A549 (cell line): ENCODE measurements at regions not wholly inside any gene's neighbourhood (a gene's known extent, or its start where the extent isn't known, plus 50 kb on each side); places are given as distances from the start of the nearest gene placed in this dataset.

Source experiments
- ATAC-seq, 2 experiments: fragments of 200-7000 bp in 1 of 2; fragments of >200 bp in 1 of 2; cut with Nextera tagmentation in 1 of 2; cut with Tn5 transposase in 1 of 2; 3 replicates each; pipeline versions ENCODE4 v1.8.0 to v1.9.1; 2018 to 2020; ENCODE audit warnings: mild to moderate bottlenecking in 1 of 2, moderate library complexity in 1 of 2
- CTCF ChIA-PET: fragments of 300-600 bp; sonication (Branson Sonifier 250); formaldehyde crosslinking; extraction: SDS; loops from one replicate; lab custom pipeline; 2021; ENCODE audit warnings: antibody characterized with exemption, inconsistent platforms; lab: Yijun Ruan, JAX
- POLR2A ChIA-PET: fragments of 350-600 bp; formaldehyde crosslinking; extraction: SDS; loops from one replicate; lab custom pipeline; 2021; ENCODE audit warnings: antibody characterized with exemption, inconsistent platforms; lab: Yijun Ruan, JAX
- DNase-seq, 2 experiments: peaks; one replicate each; pipeline versions ENCODE4 v3.0.0 to v3.0.0-alpha.2; 2011 to 2016; ENCODE audit warnings: low read depth in 1 of 2, low spot score in 1 of 2
- FAIRE-seq: peaks from 2 replicates; lab custom pipeline; 2011; peaks lifted over from hg19 to GRCh38; lab: Jason Lieb, UNC
- H3K27ac ChIP-seq, 2 experiments: fragments of >200 bp; sonication (Bioruptor Twin); formaldehyde crosslinking; 3 replicates each; pipeline ENCODE4 v1.5.1; 2016 to 2017
- H3K4me1 ChIP-seq: fragments of >200 bp; sonication (Bioruptor Twin); formaldehyde crosslinking; 3 replicates; pipeline ENCODE4 v1.6.1; 2016
- H3K4me2 ChIP-seq: fragments of >200 bp; sonication (Bioruptor Twin); formaldehyde crosslinking; 3 replicates; pipeline ENCODE4 v1.6.1; 2016
- H3K4me3 ChIP-seq: fragments of >200 bp; sonication (Bioruptor Twin); formaldehyde crosslinking; 3 replicates; pipeline ENCODE4 v1.5.1; 2016
- H3K9me3 ChIP-seq: fragments of >200 bp; sonication (Bioruptor Twin); formaldehyde crosslinking; 3 replicates; pipeline ENCODE4 v1.6.1; 2016
- CBX2 ChIP-seq: fragments of 200-600 bp; sonication (generic); IDR thresholded peaks from 2 replicates; pipeline ENCODE4 v1.6.1; 2016; ENCODE audit warnings: low read depth, mild to moderate bottlenecking, borderline replicate concordance
- CHD2 ChIP-seq: fragments of 150-350 bp; IDR thresholded peaks from 2 replicates; pipeline ENCODE4 v1.6.1; 2014; ENCODE audit warnings: low read length; ENCODE audit not compliant: partially characterized antibody
- EHMT2 ChIP-seq: fragments of 200-600 bp; sonication (generic); IDR thresholded peaks from 2 replicates; pipeline ENCODE4 v1.6.1; 2016; ENCODE audit warnings: antibody characterized with exemption, low read depth, mild to moderate bottlenecking, moderate library complexity
- FOSL2 ChIP-seq, 2 experiments: fragments of 450-650 bp in 1 of 2; fragments of >200 bp in 1 of 2; sonication (Bioruptor Twin) in 1 of 2; formaldehyde crosslinking; IDR thresholded peaks; 2 replicates each; pipeline versions ENCODE4 v1.5.0 to v1.6.1; 2016 to 2020; ENCODE audit warnings: mild to moderate bottlenecking in 1 of 2, moderate library complexity in 1 of 2
- FOXS1 ChIP-seq: fragments of 250-450 bp; sonication (Bioruptor Pico); IDR thresholded peaks from 2 replicates; pipeline ENCODE4 v1.5.0; 2020; ENCODE audit warnings: mild to moderate bottlenecking, moderate library complexity
- HDAC2 ChIP-seq: fragments of 200-600 bp; sonication (generic); IDR thresholded peaks from 2 replicates; pipeline ENCODE4 v1.6.1; 2016
- KDM1A ChIP-seq: fragments of 200-600 bp; sonication (generic); IDR thresholded peaks from 2 replicates; pipeline ENCODE4 v1.6.1; 2016; ENCODE audit warnings: low read depth, mild to moderate bottlenecking
- KDM5A ChIP-seq: fragments of 200-600 bp; sonication (generic); IDR thresholded peaks from 2 replicates; pipeline ENCODE4 v1.6.1; 2016; ENCODE audit warnings: antibody characterized with exemption, mild to moderate bottlenecking
- MAFK ChIP-seq: fragments of 450-650 bp; IDR thresholded peaks from 2 replicates; pipeline ENCODE4 v1.6.1; 2014; ENCODE audit not compliant: partially characterized antibody
- MYC ChIP-seq: IDR thresholded peaks from 2 replicates; pipeline ENCODE4 v1.6.1; 2012; ENCODE audit warnings: mild to moderate bottlenecking, inconsistent platforms, low read length, improper control_type of control experiment, borderline replicate concordance
- NPAS2 ChIP-seq: fragments of 250-450 bp; sonication (Bioruptor Pico); IDR thresholded peaks from 2 replicates; pipeline ENCODE4 v1.8.0; 2022; ENCODE audit warnings: mild to moderate bottlenecking, moderate library complexity, borderline replicate concordance
- NR3C1 ChIP-seq: fragments of >200 bp; sonication (Bioruptor Twin); formaldehyde crosslinking; IDR thresholded peaks from 3 replicates; pipeline ENCODE4 v1.6.1; 2017
- PHF8 ChIP-seq: fragments of 200-600 bp; sonication (generic); IDR thresholded peaks from 2 replicates; pipeline ENCODE4 v1.6.1; 2016; ENCODE audit warnings: low read depth, mild to moderate bottlenecking, antibody characterized with exemption, moderate library complexity, borderline replicate concordance
- POLR2A ChIP-seq: IDR thresholded peaks from 2 replicates; pipeline ENCODE4 v1.6.1; 2012; ENCODE audit warnings: mild to moderate bottlenecking, low read length
- RFX5 ChIP-seq: fragments of 450-650 bp; IDR thresholded peaks from 2 replicates; pipeline ENCODE4 v1.7.1; 2014; ENCODE audit warnings: antibody characterized with exemption, mild to moderate bottlenecking, moderate library complexity
- RNF2 ChIP-seq: fragments of 200-600 bp; sonication (generic); IDR thresholded peaks from 2 replicates; pipeline ENCODE4 v1.6.1; 2016; ENCODE audit warnings: low read depth, mild to moderate bottlenecking, antibody characterized with exemption, moderate library complexity, borderline replicate concordance
- SMC3 ChIP-seq: fragments of >200 bp; sonication (Bioruptor Twin); formaldehyde crosslinking; IDR thresholded peaks from 3 replicates; pipeline ENCODE4 v1.6.1; 2018; ENCODE audit warnings: inconsistent platforms
- ZC3H11A ChIP-seq: fragments of 450-650 bp; IDR thresholded peaks from 2 replicates; pipeline ENCODE4 v1.6.1; 2014; ENCODE audit warnings: antibody characterized with exemption, mild to moderate bottlenecking
- ZSCAN20 ChIP-seq: fragments of 250-450 bp; sonication (Bioruptor Pico); IDR thresholded peaks from 2 replicates; pipeline ENCODE4 v1.8.0; 2022; ENCODE audit warnings: mild to moderate bottlenecking, moderate library complexity
- WGBS: methylation state at CpG from one replicate; pipeline ENCODE4 v1.1.6; 2017; ENCODE audit errors: missing lambda C conversion rate; 5-methylcytosine and 5-hydroxymethylcytosine counted together
- TF ChIP-seq, protein P1 (sequence below): fragments of 250-450 bp; sonication (Bioruptor Pico); IDR thresholded peaks from 2 replicates; pipeline ENCODE4 v1.5.0; 2021; ENCODE audit warnings: mild to moderate bottlenecking, moderate library complexity, borderline replicate concordance
- TF ChIP-seq, protein P2 (sequence below): fragments of 450-650 bp; IDR thresholded peaks from 2 replicates; pipeline ENCODE4 v1.6.1; 2014; ENCODE audit warnings: antibody characterized with exemption
- TF ChIP-seq, protein P3 (sequence below): fragments of >200 bp; sonication (Bioruptor Twin); formaldehyde crosslinking; IDR thresholded peaks from 3 replicates; pipeline ENCODE4 v1.5.1; 2016
- TF ChIP-seq, protein P4 (sequence below): fragments of >200 bp; sonication (Bioruptor Twin); formaldehyde crosslinking; IDR thresholded peaks from 3 replicates; pipeline ENCODE4 v1.6.1; 2016
- TF ChIP-seq, protein P5 (sequence below): fragments of 250-450 bp; sonication (Bioruptor Pico); IDR thresholded peaks from 2 replicates; pipeline ENCODE4 v1.5.0; 2020; ENCODE audit warnings: low read depth, mild to moderate bottlenecking, moderate library complexity
- TF ChIP-seq, protein P6 (sequence below): fragments of 200-600 bp; sonication (generic); IDR thresholded peaks from 2 replicates; pipeline ENCODE4 v1.6.1; 2016; ENCODE audit warnings: antibody characterized with exemption, mild to moderate bottlenecking, moderate library complexity
- TF ChIP-seq, protein P7 (sequence below): IDR thresholded peaks from 2 replicates; pipeline ENCODE4 v1.6.1; 2012

DNA sequence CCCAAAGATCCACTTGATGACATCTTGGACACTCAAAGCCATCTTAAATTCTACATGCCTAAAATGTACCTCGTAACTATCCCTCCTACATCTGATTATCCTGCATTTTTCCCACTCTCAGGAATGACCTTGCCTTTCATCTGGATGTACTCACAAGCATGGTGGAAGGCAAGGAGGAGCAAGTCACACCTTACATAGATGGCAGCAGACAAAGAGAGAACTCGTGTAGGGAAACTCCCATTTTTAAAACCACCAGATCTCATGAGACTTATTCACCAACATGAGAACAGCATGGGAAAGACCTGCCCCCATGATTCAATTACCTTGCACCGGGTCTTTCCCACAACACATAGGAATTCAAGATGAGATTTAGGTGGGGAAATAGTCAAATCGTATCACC is 616.0 kb downstream of the MCTP2 start:
- TF ChIP-seq RNF2 (no peak), CHD2 (no peak), ZSCAN20 (no peak), EHMT2 (no peak), CBX2 (no peak), FOSL2 (IDR thresholded peaks at IDR 0.05) (no peak), FOSL2 (CRISPR knock-in tag; IDR thresholded peaks at IDR 0.05) (no peak), NPAS2 (no peak), HDAC2 (no peak), POLR2A (no peak), FOXS1 (CRISPR knock-in tag) (no peak), ZC3H11A (no peak), MYC (no peak)
- TF ChIP-seq, protein P1, sequence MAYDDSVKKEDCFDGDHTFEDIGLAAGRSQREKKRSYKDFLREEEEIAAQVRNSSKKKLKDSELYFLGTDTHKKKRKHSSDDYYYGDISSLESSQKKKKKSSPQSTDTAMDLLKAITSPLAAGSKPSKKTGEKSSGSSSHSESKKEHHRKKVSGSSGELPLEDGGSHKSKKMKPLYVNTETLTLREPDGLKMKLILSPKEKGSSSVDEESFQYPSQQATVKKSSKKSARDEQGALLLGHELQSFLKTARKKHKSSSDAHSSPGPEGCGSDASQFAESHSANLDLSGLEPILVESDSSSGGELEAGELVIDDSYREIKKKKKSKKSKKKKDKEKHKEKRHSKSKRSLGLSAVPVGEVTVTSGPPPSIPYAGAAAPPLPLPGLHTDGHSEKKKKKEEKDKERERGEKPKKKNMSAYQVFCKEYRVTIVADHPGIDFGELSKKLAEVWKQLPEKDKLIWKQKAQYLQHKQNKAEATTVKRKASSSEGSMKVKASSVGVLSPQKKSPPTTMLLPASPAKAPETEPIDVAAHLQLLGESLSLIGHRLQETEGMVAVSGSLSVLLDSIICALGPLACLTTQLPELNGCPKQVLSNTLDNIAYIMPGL (CRISPR knock-in tag), result no peak
- TF ChIP-seq, protein P2, sequence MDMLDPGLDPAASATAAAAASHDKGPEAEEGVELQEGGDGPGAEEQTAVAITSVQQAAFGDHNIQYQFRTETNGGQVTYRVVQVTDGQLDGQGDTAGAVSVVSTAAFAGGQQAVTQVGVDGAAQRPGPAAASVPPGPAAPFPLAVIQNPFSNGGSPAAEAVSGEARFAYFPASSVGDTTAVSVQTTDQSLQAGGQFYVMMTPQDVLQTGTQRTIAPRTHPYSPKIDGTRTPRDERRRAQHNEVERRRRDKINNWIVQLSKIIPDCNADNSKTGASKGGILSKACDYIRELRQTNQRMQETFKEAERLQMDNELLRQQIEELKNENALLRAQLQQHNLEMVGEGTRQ, result no peak
- TF ChIP-seq, protein P3, sequence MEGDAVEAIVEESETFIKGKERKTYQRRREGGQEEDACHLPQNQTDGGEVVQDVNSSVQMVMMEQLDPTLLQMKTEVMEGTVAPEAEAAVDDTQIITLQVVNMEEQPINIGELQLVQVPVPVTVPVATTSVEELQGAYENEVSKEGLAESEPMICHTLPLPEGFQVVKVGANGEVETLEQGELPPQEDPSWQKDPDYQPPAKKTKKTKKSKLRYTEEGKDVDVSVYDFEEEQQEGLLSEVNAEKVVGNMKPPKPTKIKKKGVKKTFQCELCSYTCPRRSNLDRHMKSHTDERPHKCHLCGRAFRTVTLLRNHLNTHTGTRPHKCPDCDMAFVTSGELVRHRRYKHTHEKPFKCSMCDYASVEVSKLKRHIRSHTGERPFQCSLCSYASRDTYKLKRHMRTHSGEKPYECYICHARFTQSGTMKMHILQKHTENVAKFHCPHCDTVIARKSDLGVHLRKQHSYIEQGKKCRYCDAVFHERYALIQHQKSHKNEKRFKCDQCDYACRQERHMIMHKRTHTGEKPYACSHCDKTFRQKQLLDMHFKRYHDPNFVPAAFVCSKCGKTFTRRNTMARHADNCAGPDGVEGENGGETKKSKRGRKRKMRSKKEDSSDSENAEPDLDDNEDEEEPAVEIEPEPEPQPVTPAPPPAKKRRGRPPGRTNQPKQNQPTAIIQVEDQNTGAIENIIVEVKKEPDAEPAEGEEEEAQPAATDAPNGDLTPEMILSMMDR, result no peak
- H3K4me2 ChIP-seq, result no peak overlapping the region
- ChIA-PET POLR2A (no interaction called here), CTCF (interaction anchor here (1.0 kb wide), 2 partner anchors 12 to 17 kb away, joined by 3 to 5 read pairs; no protein-coding TSS in a partner anchor)
- no peak overlapping the region for H3K4me3 ChIP-seq
- DNase-seq (no peak), ATAC-seq (no peak), FAIRE-seq (no peak)
- H3K9me3 ChIP-seq, result peaks cover 4% of the 10 kb centered on the region; the same call in 1 of the 3 replicates
- H3K4me1 ChIP-seq, result no peaks in the 10 kb centered on the region
- no peak overlapping the region for H3K27ac ChIP-seq
- 2% methylated on average over 4 of the region's 4 CpGs for WGBS

DNA sequence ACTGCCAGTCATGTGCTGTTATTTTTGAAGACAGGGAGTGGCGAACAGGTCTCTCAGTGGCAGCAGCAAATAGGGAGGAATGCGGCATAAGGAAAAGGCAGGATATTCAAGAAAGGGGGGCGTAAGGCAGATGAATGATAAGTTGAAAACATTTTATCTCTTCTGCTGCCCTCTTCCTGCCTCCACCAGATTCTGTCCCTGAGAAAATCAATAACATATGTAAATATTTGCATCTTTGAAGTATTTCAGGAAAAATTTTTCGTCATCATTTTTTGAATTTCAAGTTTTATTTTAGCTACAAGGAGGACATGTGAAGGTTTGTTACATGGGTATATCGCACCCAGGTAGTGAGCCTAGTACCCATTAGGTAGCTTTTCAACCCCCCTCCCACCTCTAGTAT is 616.7 kb downstream of the MCTP2 start:
- Histone ChIP-seq H3K4me2 (no peak overlapping the region), H3K9me3 (peaks cover 4% of the 10 kb centered on the region; the same call in 1 of the 3 replicates), H3K27ac (no peak overlapping the region), H3K4me1 (no peaks in the 10 kb centered on the region), H3K4me3 (no peak overlapping the region)
- ATAC-seq (no peak), DNase-seq (no peak), FAIRE-seq (no peak)
- ChIA-PET POLR2A (no interaction called here), CTCF (interaction anchor here (0.8 to 1.0 kb wide), 3 partner anchors 9 to 16 kb away, joined by 3 to 5 read pairs (median 3); no protein-coding TSS in a partner anchor)
- 28% methylated on average over 5 of the region's 5 CpGs for WGBS
- no peak for TF ChIP-seq PHF8
- TF ChIP-seq, protein P4, sequence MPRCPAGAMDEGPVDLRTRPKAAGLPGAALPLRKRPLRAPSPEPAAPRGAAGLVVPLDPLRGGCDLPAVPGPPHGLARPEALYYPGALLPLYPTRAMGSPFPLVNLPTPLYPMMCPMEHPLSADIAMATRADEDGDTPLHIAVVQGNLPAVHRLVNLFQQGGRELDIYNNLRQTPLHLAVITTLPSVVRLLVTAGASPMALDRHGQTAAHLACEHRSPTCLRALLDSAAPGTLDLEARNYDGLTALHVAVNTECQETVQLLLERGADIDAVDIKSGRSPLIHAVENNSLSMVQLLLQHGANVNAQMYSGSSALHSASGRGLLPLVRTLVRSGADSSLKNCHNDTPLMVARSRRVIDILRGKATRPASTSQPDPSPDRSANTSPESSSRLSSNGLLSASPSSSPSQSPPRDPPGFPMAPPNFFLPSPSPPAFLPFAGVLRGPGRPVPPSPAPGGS, result no peak
- no peak for TF ChIP-seq MYC
- TF ChIP-seq MAFK, result no peak
- no peak for TF ChIP-seq NPAS2
- TF ChIP-seq, protein P5, sequence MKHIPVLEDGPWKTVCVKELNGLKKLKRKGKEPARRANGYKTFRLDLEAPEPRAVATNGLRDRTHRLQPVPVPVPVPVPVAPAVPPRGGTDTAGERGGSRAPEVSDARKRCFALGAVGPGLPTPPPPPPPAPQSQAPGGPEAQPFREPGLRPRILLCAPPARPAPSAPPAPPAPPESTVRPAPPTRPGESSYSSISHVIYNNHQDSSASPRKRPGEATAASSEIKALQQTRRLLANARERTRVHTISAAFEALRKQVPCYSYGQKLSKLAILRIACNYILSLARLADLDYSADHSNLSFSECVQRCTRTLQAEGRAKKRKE (CRISPR knock-in tag), result no peak
- TF ChIP-seq CBX2, result no peak
- TF ChIP-seq NR3C1, result no peak
- TF ChIP-seq, protein P2, result no peak
- no peak for TF ChIP-seq KDM5A
- TF ChIP-seq RFX5, result no peak
- TF ChIP-seq, protein P6, sequence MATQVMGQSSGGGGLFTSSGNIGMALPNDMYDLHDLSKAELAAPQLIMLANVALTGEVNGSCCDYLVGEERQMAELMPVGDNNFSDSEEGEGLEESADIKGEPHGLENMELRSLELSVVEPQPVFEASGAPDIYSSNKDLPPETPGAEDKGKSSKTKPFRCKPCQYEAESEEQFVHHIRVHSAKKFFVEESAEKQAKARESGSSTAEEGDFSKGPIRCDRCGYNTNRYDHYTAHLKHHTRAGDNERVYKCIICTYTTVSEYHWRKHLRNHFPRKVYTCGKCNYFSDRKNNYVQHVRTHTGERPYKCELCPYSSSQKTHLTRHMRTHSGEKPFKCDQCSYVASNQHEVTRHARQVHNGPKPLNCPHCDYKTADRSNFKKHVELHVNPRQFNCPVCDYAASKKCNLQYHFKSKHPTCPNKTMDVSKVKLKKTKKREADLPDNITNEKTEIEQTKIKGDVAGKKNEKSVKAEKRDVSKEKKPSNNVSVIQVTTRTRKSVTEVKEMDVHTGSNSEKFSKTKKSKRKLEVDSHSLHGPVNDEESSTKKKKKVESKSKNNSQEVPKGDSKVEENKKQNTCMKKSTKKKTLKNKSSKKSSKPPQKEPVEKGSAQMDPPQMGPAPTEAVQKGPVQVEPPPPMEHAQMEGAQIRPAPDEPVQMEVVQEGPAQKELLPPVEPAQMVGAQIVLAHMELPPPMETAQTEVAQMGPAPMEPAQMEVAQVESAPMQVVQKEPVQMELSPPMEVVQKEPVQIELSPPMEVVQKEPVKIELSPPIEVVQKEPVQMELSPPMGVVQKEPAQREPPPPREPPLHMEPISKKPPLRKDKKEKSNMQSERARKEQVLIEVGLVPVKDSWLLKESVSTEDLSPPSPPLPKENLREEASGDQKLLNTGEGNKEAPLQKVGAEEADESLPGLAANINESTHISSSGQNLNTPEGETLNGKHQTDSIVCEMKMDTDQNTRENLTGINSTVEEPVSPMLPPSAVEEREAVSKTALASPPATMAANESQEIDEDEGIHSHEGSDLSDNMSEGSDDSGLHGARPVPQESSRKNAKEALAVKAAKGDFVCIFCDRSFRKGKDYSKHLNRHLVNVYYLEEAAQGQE, result no peak
- TF ChIP-seq, protein P7, sequence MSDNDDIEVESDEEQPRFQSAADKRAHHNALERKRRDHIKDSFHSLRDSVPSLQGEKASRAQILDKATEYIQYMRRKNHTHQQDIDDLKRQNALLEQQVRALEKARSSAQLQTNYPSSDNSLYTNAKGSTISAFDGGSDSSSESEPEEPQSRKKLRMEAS, result no peak
- no peak for TF ChIP-seq SMC3
- TF ChIP-seq KDM1A, result no peak
